ENCODE measurements at regions not wholly inside any gene's neighbourhood (a gene's known extent, or its start where the extent isn't known, plus 50 kb on each side); places are given as distances from the start of the nearest gene placed in this dataset.
"Not testable (repeated sequence)": the region's sequence is repeated elsewhere in the genome, so short reads cannot be mapped to it uniquely, and the experiment has no call there.

- CTCF ChIA-PET: no interaction called here
- DNase-seq: no peak
- Mint-ChIP-seq H3K27me3 (peaks cover 13% of the 10 kb centered on the region), H3K27ac (no peak overlapping the region), H3K36me3 (ENCODE audit: low read depth) (no peaks in the 10 kb centered on the region), H3K4me1 (no peaks in the 10 kb centered on the region), H3K4me3 (no peak overlapping the region), H3K9me3 (no peaks in the 10 kb centered on the region)
- POLR2A ChIA-PET: no interaction called here
Measured at GRCh38 chr20:51183451-51183850, 160.5 kb upstream of the KCNG1 start.

GRCh38 chr20:51182571-51182970 lies 159.7 kb upstream of the KCNG1 start:
- H3K27ac Mint-ChIP-seq: no peak overlapping the region
- no peak for DNase-seq
- H3K4me1 Mint-ChIP-seq: no peaks in the 10 kb centered on the region
- no peaks in the 10 kb centered on the region for H3K36me3 Mint-ChIP-seq (ENCODE audit: low read depth)
- peaks cover 15% of the 10 kb centered on the region for H3K27me3 Mint-ChIP-seq
- no peak overlapping the region for H3K4me3 Mint-ChIP-seq
- ChIA-PET CTCF (no interaction called here), POLR2A (no interaction called here)
- no peaks in the 10 kb centered on the region for H3K9me3 Mint-ChIP-seq

- Mint-ChIP-seq H3K27me3 (peaks cover 21% of the 10 kb centered on the region), H3K4me1 (no peaks in the 10 kb centered on the region), H3K27ac (no peak overlapping the region), H3K9me3 (no peaks in the 10 kb centered on the region), H3K4me3 (no peak overlapping the region), H3K36me3 (ENCODE audit: low read depth) (no peaks in the 10 kb centered on the region)
- ChIA-PET CTCF (no interaction called here), POLR2A (no interaction called here)
- no peak for DNase-seq
Measured at GRCh38 chr20:51178153-51178552, 155.2 kb upstream of the KCNG1 start.

GRCh38 chr20:51176876-51177275 lies 154.0 kb upstream of the KCNG1 start:
- peaks cover 27% of the 10 kb centered on the region for H3K27me3 Mint-ChIP-seq
- H3K9me3 Mint-ChIP-seq: no peaks in the 10 kb centered on the region
- DNase-seq: no peak
- ChIA-PET POLR2A (no interaction called here), CTCF (no interaction called here)
- no peak overlapping the region for H3K27ac Mint-ChIP-seq
- no peaks in the 10 kb centered on the region for H3K4me1 Mint-ChIP-seq
- no peak overlapping the region for H3K4me3 Mint-ChIP-seq
- H3K36me3 Mint-ChIP-seq (ENCODE audit: low read depth): no peaks in the 10 kb centered on the region

- Mint-ChIP-seq H3K4me3 (no peak overlapping the region), H3K9me3 (no peaks in the 10 kb centered on the region), H3K4me1 (no peaks in the 10 kb centered on the region), H3K36me3 (ENCODE audit: low read depth) (no peaks in the 10 kb centered on the region), H3K27ac (no peak overlapping the region), H3K27me3 (peaks cover 27% of the 10 kb centered on the region)
- no peak for DNase-seq
- ChIA-PET POLR2A (no interaction called here), CTCF (no interaction called here)
Measured at GRCh38 chr20:51176446-51176845, 153.5 kb upstream of the KCNG1 start.

GRCh38 chr20:51175724-51176123 lies 152.8 kb upstream of the KCNG1 start:
- ChIA-PET POLR2A (no interaction called here), CTCF (no interaction called here)
- no peaks in the 10 kb centered on the region for H3K9me3 Mint-ChIP-seq
- no peaks in the 10 kb centered on the region for H3K36me3 Mint-ChIP-seq (ENCODE audit: low read depth)
- no peak overlapping the region for H3K27ac Mint-ChIP-seq
- DNase-seq: no peak
- no peak overlapping the region for H3K4me3 Mint-ChIP-seq
- peaks cover 24% of the 10 kb centered on the region for H3K27me3 Mint-ChIP-seq
- H3K4me1 Mint-ChIP-seq: no peaks in the 10 kb centered on the region

GRCh38 chr20:51175156-51175555 lies 152.2 kb upstream of the KCNG1 start:
- ChIA-PET CTCF (no interaction called here), POLR2A (no interaction called here)
- no peak overlapping the region for H3K4me3 Mint-ChIP-seq
- no peak overlapping the region for H3K27ac Mint-ChIP-seq
- H3K27me3 Mint-ChIP-seq: peaks cover 27% of the 10 kb centered on the region
- H3K9me3 Mint-ChIP-seq: no peaks in the 10 kb centered on the region
- no peak for DNase-seq
- no peaks in the 10 kb centered on the region for H3K36me3 Mint-ChIP-seq (ENCODE audit: low read depth)
- no peaks in the 10 kb centered on the region for H3K4me1 Mint-ChIP-seq

GRCh38 chr20:51174536-51174935 lies 151.6 kb upstream of the KCNG1 start:
- Mint-ChIP-seq H3K4me1 (no peaks in the 10 kb centered on the region), H3K36me3 (ENCODE audit: low read depth) (no peaks in the 10 kb centered on the region), H3K27me3 (peaks cover 23% of the 10 kb centered on the region), H3K9me3 (no peaks in the 10 kb centered on the region), H3K4me3 (no peak overlapping the region), H3K27ac (no peak overlapping the region)
- DNase-seq: no peak
- ChIA-PET POLR2A (no interaction called here), CTCF (no interaction called here)

- no peaks in the 10 kb centered on the region for H3K9me3 Mint-ChIP-seq
- no peaks in the 10 kb centered on the region for H3K36me3 Mint-ChIP-seq (ENCODE audit: low read depth)
- no peak overlapping the region for H3K4me3 Mint-ChIP-seq
- no peaks in the 10 kb centered on the region for H3K4me1 Mint-ChIP-seq
- CTCF ChIA-PET: interaction anchor here (1.4 kb wide), 1 partner anchor 10 kb away, joined by 7 read pairs; no protein-coding TSS in a partner anchor
- no peak for DNase-seq
- POLR2A ChIA-PET: interaction anchor here (0.7 kb wide), 1 partner anchor 702 kb away, joined by 3 read pairs; no protein-coding TSS in a partner anchor
- no peak overlapping the region for H3K27ac Mint-ChIP-seq
- H3K27me3 Mint-ChIP-seq: peaks cover 18% of the 10 kb centered on the region
Measured at GRCh38 chr20:51172558-51173428, 149.9 kb upstream of the KCNG1 start.

- H3K4me1 Mint-ChIP-seq: no peaks in the 10 kb centered on the region
- no peak overlapping the region for H3K4me3 Mint-ChIP-seq
- ChIA-PET POLR2A (no interaction called here), CTCF (interaction anchor here (0.6 kb wide), 1 partner anchor 441 kb away, joined by 3 read pairs; no protein-coding TSS in a partner anchor)
- no peak overlapping the region for H3K27ac Mint-ChIP-seq
- peaks cover 18% of the 10 kb centered on the region for H3K27me3 Mint-ChIP-seq
- no peaks in the 10 kb centered on the region for H3K9me3 Mint-ChIP-seq
- no peak for DNase-seq
- H3K36me3 Mint-ChIP-seq (ENCODE audit: low read depth): no peaks in the 10 kb centered on the region
Measured at GRCh38 chr20:51171141-51171540, 148.2 kb upstream of the KCNG1 start.

- CTCF ChIA-PET: no interaction called here
- Mint-ChIP-seq H3K27ac (no peak overlapping the region), H3K27me3 (peaks cover 18% of the 10 kb centered on the region), H3K9me3 (no peaks in the 10 kb centered on the region), H3K4me3 (no peak overlapping the region), H3K36me3 (ENCODE audit: low read depth) (no peaks in the 10 kb centered on the region), H3K4me1 (no peaks in the 10 kb centered on the region)
- POLR2A ChIA-PET: no interaction called here
- DNase-seq: no peak
Measured at GRCh38 chr20:51169813-51170212, 146.9 kb upstream of the KCNG1 start.

GRCh38 chr20:51167911-51168310 lies 145.0 kb upstream of the KCNG1 start:
- H3K4me1 Mint-ChIP-seq; DNase-seq; POLR2A ChIA-PET; H3K36me3 Mint-ChIP-seq (ENCODE audit: low read depth); H3K4me3 Mint-ChIP-seq; H3K27ac Mint-ChIP-seq; CTCF ChIA-PET; H3K9me3 Mint-ChIP-seq: not testable (repeated sequence)
- peaks cover 10% of the 10 kb centered on the region for H3K27me3 Mint-ChIP-seq

GRCh38 chr20:51166489-51166888 lies 143.6 kb upstream of the KCNG1 start:
- H3K36me3 Mint-ChIP-seq (ENCODE audit: low read depth): no peaks in the 10 kb centered on the region
- ChIA-PET POLR2A (no interaction called here), CTCF (no interaction called here)
- H3K9me3 Mint-ChIP-seq: no peaks in the 10 kb centered on the region
- no peaks in the 10 kb centered on the region for H3K4me1 Mint-ChIP-seq
- no peak overlapping the region for H3K27ac Mint-ChIP-seq
- H3K27me3 Mint-ChIP-seq: peaks cover 6% of the 10 kb centered on the region
- no peak overlapping the region for H3K4me3 Mint-ChIP-seq
- no peak for DNase-seq

GRCh38 chr20:51165131-51165530 lies 142.2 kb upstream of the KCNG1 start:
- peaks cover 3% of the 10 kb centered on the region for H3K27me3 Mint-ChIP-seq
- no peak for DNase-seq
- no peaks in the 10 kb centered on the region for H3K9me3 Mint-ChIP-seq
- CTCF ChIA-PET: no interaction called here
- H3K27ac Mint-ChIP-seq: no peak overlapping the region
- H3K4me1 Mint-ChIP-seq: no peaks in the 10 kb centered on the region
- no peak overlapping the region for H3K4me3 Mint-ChIP-seq
- POLR2A ChIA-PET: no interaction called here
- no peaks in the 10 kb centered on the region for H3K36me3 Mint-ChIP-seq (ENCODE audit: low read depth)

Measured in activated CD4-positive, alpha-beta T cell treated with anti-CD3 and anti-CD28 coated beads, Interleukin-2, amount 10 ng/mL, durations not matched to agents 7 days and 5 days (primary cell).